DMS 273 (cell line): ENCODE measurements at regions not wholly inside any gene's neighbourhood (a gene's known extent, or its start where the extent isn't known, plus 50 kb on each side); places are given as distances from the start of the nearest gene placed in this dataset.
A peak's percentile ranks its signal among the peaks of the same experiment; 100 is the strongest.
"Not testable (repeated sequence)": the region's sequence is repeated elsewhere in the genome, so short reads cannot be mapped to it uniquely, and the experiment has no call there.

Source experiments
- DNase-seq: peaks from one replicate; lab custom pipeline; 2025; ENCODE audit not compliant: unreplicated experiment; lab: John Stamatoyannopoulos, UW

DNA sequence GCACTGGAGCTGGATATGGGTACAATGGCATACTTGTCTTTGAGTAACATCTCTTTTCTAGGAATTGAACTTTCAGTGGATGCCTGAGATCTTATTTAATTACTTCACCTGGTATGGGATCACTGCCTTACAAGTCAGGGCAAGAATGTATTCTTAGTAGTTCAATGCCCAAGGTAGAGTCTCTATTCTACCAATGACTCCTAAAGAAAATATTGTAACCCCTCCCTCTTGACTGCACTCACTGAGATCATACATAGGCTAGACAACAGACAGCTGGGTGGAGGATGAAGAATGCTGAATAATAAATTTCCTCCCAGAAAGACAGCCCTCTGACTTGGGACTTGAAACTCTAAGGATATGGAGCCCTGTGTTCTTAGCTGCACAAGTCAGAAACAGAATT lies 1216.3 kb upstream of the ACO1 start:
- DNase-seq, result peak; percentile 39

GRCh38 chr9:31174681-31175080 lies 1209.8 kb upstream of the ACO1 start:
- peak; percentile 41 for DNase-seq

DNA sequence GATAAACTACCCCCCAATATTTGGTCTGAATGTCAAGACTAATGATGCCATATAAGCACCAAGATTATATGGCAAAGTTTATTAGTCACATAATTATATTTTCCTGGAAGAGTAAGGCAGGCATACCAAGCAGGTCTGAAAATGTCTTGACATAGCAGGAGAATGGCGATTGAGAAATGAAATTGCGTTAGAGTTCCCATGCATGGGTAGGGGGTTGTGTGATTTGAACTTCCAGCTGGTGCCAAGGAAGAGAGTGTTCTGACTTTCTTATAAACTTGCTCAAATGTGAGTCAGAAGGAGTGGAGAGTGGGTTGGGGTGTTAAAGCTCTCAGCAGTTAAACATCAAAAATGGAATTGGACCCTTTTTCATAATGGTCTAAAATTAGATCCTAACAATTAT lies 1200.6 kb upstream of the ACO1 start:
- DNase-seq, result no peak

DNA sequence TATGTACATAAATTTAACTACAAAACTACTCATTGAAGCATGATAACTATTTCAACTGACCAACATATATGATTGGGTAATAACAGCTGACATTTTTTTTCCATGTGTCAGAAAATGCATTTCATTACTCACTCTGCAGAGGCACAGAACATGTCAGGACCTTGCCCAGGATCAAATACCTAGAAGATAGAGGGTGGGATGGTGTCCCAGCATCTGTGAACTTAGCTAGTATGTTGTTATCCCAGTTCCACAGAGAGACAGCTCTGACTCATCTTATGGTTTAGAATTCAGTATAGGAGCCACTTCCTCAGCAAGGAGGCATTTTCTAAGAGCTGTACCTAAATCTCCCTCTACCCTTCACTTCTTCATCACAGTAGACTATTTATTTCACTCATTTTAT lies 1198.6 kb upstream of the ACO1 start:
- DNase-seq, result no peak

GRCh38 chr9:31188496-31188895 lies 1195.9 kb upstream of the ACO1 start:
- DNase-seq, result no peak

DNA sequence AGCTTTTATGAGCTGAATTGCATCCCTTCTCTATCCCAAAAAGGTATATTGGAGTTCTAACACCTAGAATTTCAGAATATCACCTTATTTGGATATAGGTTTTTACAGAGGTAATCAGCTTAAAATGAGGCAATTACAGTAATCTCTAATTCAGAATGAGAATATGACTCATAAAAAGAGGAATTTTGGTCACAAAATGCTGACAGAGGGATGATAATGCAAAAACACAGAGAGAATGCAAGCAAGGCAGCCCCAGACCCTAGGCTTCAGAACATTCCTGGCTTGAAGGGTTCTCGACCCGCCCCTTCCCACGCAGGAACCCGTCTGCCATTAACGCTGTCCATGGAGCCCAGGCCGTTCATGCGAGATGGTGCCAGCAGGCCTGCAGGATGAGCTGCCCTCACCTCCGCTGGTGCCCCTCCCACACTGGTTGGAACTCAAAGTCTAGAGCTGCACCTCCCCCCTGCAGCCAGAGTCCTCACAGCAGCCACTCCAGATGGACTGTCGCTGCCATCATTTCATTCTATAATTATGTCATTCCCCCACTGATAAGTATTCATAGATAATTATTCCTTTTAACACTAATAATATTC lies 1173.4 kb upstream of the ACO1 start:
- DNase-seq, result peak; percentile 82

- not testable (repeated sequence) for DNase-seq
Measured at GRCh38 chr9:31229976-31230375, 1154.5 kb upstream of the ACO1 start.

- DNase-seq, result no peak
Measured at GRCh38 chr9:31232485-31232884, 1152.0 kb upstream of the ACO1 start.

- DNase-seq, result no peak
Measured at GRCh38 chr9:31236344-31236743, 1148.1 kb upstream of the ACO1 start.

DNA sequence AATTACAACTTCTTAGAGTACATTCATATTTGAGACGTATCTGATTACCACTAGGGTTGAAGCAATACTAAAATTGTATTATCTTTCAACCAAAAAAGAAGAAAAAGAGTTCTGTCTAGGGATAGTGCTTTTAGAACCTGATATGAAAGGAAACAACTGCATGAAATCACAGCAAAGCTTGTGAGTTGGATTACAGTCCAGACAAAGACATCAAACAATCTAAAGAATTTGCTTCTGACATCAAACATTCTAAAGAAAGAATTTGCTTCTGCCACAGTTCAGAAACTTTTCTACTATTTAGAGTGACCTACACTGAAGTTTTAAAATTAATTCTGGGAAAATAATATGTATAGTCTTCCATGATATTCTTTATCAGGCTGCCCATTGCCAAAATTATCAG lies 1141.1 kb upstream of the ACO1 start:
- no peak for DNase-seq

DNA sequence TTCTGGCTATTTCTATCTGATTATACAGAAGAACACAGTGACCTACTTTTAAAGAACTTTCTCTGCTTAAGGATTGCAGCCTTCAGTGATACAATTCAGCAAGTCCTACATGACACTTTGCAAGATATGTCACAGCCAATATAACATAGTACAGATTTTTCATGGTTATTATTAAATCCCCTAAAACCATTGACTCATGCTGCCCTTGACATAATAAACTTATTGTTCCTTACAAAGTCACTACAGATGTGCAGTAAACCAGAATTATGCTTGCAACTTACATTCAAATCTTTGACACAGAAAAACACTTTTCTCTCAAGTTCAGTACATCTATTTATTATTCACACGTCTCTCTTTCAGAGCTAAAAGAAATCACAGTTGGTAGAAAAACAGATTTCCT lies 1136.3 kb upstream of the ACO1 start:
- DNase-seq, result no peak

- no peak for DNase-seq
Measured at GRCh38 chr9:31251386-31251785, 1133.1 kb upstream of the ACO1 start.

DNA sequence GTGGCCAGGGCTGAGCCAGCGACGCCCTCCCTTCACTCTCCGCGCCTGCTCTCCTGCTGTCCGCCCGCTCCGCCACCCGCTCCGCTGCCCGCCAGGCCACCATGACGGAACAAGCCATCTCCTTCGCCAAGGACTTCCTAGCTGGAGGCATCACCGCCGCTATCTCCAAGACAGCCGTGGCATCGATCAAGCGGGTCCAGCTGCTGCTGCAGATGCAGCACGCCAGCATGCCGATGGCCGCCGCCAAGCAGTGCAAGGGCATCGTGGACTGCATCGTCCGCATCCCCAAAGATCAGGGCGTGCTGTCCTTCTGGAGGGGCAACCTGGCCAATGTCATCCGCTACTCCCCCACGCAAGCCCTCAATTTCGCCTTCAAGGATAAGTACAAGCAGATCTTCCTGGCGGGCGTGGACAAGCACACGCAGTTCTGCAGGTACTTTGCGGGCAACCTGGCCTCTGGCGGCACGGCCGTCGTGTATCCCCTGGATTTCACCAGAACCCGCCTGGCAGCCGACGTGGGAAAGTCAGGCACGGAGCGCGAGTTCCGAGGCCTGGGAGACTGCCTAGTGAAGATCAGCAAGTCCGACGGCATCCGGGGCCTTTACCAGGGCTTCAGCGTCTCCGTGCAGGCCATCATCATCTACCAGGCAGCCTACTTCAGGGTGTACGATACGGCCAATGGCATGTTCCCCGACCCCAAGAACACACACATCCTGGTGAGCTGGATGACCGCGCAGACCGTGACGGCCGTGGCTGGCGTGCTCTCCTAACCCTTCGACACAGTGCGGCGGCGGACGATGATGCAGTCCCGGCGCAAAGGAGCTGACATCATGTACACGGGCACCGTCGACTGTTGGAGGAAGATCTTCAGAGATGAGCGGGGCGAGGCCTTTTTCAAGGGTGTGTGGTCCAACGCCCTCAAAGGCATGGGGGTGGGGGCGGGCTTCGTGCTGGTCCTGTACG lies 1130.4 kb upstream of the ACO1 start:
- no peak for DNase-seq

GRCh38 chr9:31255211-31255610 lies 1129.2 kb upstream of the ACO1 start:
- no peak for DNase-seq

GRCh38 chr9:31259824-31260223 lies 1124.6 kb upstream of the ACO1 start:
- DNase-seq, result peak; percentile 20

GRCh38 chr9:31272456-31273295 lies 1111.8 kb upstream of the ACO1 start:
- no peak for DNase-seq

GRCh38 chr9:31275419-31275818 lies 1109.0 kb upstream of the ACO1 start:
- no peak for DNase-seq

DNA sequence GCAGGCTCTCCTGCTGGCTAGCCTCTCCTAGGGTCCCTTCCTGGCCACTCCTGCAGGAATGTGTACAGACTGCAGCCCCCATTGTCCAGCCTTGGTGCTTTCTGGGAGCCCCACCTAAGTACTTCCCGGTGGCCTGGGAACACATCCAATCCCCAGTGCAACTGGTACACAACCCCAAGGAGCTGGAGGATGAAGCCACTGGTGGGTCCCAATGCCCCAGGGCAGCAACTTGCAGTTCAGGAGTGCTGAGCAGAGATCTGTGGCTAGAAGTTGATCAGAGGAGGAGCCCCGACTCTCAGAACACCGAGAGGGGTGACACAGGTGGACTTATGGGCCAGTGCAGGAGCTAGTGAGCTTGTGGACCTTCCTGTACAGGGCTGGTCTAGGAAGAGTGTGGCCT lies 1093.7 kb upstream of the ACO1 start:
- no peak for DNase-seq

DNA sequence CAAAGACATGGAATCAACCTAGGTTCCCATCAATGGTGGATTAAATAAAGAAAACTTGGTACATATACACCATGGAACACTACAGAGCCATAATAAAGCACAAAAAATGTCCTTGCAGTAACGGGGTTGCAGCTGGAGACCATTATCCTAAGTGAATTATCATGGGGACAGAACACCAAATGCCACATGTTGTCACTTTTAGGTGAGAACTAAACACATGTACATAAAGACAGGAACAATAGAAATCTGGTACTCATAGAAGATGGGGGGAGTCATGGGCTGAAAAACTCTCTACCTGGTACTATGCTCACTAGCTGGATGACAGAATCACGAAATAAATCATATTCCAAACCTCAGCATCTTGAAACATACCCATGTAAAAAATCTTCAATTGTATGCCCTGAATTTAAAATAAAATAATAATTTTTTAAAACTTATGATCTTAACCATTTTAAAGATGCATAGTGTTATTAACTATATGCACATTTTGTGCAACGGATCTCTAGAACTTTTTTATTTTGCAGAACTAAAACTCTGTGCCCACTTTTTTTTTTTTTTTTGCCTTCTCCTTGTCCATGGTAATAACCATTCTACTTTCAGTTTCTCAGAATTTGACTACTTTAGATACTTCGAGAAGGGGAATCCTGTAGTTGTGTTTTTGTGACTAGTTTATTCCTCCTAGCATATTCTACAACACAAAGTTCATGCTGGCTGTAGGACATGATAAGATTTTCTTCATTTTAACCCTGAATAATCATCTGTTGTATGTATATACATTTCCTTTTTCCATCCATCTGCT lies 1081.6 kb upstream of the ACO1 start:
- DNase-seq, result no peak

- DNase-seq, result no peak
Measured at GRCh38 chr9:31304576-31304975, 1079.9 kb upstream of the ACO1 start.

DNA sequence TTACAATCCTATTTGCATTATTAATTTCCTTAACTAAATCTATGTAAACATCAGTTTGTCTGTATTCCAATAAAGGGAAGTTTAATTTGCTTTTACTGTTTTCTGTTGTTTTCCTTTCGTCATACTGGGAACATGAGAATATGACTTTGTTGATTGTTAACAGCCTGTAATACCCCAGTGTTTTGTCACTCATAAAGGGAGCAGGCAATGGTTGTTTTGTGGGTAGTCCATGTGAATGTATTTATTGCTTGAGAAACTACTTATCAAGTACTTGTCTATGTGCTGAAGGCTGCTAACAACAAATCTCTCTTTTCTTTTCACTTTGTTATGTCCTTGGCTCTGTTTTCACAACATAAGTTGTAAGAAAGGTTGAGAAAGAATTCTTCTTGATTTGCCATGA lies 1070.2 kb upstream of the ACO1 start:
- DNase-seq, result no peak
